Amygdala (tissue), 56 donors: ENCODE measurements at regions not wholly inside any gene's neighbourhood (a gene's known extent, or its start where the extent isn't known, plus 50 kb on each side); places are given as distances from the start of the nearest gene placed in this dataset.

Source experiments
- DNase-seq, 56 donors: peaks; one replicate each; lab custom pipeline; 2025; lab: John Stamatoyannopoulos, UW

DNA sequence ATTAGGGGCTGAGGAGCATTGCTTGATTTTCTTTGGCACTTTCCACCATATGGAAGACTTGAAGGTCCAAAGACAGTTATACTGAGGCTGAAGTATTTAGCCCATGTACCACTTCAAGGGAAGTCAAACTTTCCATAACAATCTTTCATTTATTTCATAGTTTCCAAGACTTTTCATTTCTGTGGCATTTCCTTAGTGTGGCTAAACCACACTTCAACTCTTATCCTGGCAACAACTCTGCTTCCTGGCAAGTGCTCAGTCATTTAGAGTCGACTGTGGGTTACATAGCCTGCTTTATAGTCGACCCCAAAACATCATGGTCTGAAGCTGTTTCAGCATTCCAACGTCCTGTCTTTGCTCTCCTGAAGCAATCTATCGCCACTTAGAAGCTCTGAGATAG is 343.0 kb upstream of the SEMA3D start:
- no peak for DNase-seq

- DNase-seq: no peak
Observed at GRCh38 chr7:85529201-85529600, 342.3 kb upstream of the SEMA3D start.

GRCh38 chr7:85528581-85528980 is 341.7 kb upstream of the SEMA3D start:
- DNase-seq: no peak

DNA sequence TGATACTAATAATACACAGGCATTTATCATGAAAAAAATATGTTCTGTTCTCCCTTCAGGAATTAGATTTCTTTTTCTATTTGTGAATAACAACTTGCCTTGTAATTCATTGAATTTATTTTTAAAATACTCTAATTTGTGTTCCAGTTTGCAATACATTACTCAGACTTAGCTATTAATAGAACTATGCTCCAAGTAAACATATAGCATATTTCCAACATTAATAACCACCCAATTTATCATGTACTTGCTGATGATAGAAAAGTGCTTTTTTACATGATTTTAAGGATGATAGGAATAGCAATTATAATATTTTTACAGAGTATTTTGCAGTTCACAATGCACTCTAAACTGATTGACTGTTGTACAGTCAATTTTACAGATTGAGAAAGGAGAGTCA is 338.8 kb upstream of the SEMA3D start:
- DNase-seq: no peak

DNA sequence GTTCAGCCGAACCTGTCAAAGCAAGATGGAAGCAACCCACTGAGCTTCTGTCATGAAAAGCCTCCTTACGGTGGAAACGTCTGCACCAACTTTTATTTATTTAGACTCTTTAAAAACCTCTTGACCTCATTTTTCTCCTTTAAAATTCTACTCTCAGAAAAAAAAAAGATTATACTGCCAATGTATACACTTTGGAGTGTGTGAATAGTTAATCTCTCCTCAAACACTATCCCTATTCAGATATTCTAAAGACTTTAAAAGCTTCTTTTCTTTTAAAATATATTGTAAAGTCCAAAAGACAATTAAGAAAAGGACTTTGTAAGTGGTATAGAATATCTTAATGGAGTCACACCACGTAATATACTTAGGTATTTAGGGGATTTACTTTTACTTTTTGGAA is 335.2 kb upstream of the SEMA3D start:
- DNase-seq: no peak

- no peak for DNase-seq
Observed at GRCh38 chr7:85521108-85521694, 334.3 kb upstream of the SEMA3D start.

GRCh38 chr7:85520175-85520574 is 333.3 kb upstream of the SEMA3D start:
- no peak for DNase-seq

GRCh38 chr7:85516675-85517074 is 329.8 kb upstream of the SEMA3D start:
- DNase-seq: no peak

DNA sequence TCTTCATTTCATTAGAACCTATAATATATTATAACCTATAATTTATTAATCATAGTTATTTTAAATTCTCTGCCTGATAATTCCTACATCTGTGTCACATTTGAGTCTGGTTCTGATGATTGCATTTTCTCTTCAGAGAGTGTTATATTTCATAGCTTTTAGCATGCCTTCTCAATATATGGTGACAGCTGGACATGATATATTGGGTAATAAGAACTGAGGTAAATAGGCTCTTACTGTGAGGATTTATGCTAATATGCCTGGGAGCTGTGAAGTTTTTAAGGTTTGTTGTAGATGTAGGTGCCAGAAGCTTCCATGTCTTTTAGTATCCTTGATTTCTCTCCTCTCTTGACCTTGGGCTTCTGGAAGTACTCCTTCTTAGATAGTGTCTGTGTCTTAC is 325.9 kb upstream of the SEMA3D start:
- no peak for DNase-seq

GRCh38 chr7:85510287-85510686 is 323.4 kb upstream of the SEMA3D start:
- no peak for DNase-seq

DNA sequence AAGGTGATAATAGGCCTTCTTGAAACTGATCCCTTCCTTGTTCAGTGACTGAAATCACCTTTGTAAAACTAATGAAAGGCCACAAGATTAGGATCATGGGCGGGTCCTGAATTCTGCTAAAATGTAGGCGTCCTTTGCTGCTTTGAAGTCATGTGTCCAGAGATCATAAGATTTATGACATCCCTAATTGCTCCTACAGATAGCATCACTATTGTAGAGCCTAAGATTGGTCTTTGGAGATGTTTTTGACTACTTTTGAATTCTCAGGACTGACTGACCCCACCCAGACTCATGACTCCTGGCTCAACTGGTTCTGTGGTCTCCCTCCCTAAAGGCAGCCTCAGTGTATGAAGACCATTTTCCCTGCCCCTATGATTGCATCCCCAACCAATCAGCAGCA is 322.6 kb upstream of the SEMA3D start:
- no peak for DNase-seq

GRCh38 chr7:85508642-85509410 is 322.0 kb upstream of the SEMA3D start:
- DNase-seq: no peak

- DNase-seq: no peak
Observed at GRCh38 chr7:85498031-85498430, 311.2 kb upstream of the SEMA3D start.

DNA sequence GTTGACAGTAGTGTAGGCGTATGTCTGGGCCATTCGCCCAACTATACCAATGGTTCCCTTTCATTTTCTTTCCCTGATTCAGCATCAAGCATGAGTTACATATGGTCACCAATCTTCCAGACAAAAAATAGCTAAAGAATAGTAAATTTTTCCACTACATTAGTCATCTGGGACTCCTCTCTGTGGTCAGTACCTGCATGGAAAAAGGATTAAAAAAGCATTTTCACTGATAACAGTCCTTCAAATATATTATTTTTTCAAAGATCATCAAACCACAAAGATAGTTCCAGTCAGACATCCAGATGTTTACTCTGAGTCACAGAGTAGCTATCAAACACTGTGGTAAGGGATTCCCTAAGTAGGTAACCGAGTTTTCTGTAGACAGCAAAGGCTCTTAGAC is 302.6 kb upstream of the SEMA3D start:
- DNase-seq: no peak

GRCh38 chr7:85488406-85488805 is 301.6 kb upstream of the SEMA3D start:
- no peak for DNase-seq

DNA sequence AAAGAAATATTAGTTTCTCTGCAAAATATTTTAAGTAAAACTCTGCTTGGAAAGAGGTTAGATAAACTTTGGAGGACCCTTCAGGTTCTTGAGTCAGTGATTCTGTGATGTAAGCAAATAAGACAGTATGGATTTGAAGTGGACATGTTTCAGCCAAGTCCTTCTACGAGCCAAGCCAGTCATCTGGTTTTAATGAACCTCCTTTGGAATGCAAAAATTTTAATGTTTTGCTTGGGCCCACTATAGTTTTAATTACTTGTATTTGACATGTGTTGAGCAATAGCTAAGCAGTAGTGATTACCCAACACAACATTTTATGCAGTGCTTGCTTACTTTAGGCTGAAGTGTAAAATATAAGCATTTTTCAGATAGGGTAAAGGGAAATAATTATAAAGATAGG is 296.3 kb upstream of the SEMA3D start:
- DNase-seq: no peak

DNA sequence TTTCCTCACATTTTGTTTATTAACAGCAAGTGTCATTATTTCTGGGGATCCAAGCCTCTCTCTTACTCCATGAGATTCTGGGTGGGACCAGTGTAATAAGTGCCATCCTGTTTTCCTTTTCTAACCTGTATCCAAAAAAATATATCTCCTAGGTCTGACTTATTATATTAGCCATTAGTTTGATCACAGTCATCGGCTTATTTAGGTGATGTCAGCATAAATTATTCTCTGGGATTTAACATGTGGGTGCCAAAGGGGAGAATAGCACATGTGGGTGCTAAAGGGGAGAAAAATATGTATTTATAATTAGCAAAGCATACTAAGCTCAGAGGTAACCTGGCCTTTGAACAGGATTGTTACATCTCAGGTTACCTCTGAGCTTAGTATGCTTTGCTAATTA is 293.8 kb upstream of the SEMA3D start:
- no peak for DNase-seq

GRCh38 chr7:85479918-85480643 is 293.2 kb upstream of the SEMA3D start:
- DNase-seq: no peak

GRCh38 chr7:85478530-85478929 is 291.7 kb upstream of the SEMA3D start:
- no peak for DNase-seq

DNA sequence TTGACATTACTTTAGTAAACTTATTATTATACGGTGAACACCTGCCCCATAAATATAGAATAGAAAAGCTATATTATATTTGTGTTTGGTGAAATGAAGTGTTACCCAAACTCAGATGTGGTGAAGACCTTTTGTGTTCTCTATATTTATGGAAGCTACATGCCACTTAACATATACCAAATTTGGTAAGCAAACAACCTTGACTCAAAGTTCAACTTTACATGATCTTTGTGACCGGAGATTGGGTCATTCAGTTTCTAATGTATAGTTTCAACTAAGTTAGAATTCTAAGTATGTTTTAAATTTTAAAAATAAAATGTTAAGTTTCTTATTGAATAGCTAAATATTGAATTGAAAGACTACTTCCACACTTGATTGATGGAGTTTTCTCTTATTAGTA is 288.6 kb upstream of the SEMA3D start:
- DNase-seq: no peak

- no peak for DNase-seq
Observed at GRCh38 chr7:85475071-85475470, 288.2 kb upstream of the SEMA3D start.

- DNase-seq: no peak
Observed at GRCh38 chr7:85474234-85474633, 287.4 kb upstream of the SEMA3D start.
